ENCODE measurements at regions not wholly inside any gene's neighbourhood (a gene's known extent, or its start where the extent isn't known, plus 50 kb on each side); places are given as distances from the start of the nearest gene placed in this dataset.

DNA sequence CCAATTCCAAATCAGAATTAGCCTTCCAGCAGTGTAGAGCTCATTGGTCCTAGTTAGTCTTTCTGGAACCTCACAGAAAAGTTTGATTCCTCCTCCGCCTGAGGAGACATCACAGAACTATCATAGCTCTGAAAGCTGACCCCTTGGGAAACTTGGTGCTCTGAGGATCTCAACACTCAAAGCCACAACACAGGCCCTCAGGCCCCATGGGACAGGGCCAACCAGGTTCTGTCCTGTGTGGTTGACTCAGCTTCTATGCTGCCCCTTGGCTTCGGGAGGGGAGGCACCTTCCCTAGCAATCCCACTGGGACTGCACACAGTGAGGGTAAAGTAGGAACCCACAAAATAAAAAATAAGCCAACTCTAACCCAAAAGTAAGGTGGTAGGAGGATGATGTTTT lies 237.5 kb upstream of the ECI2 start:
- TF ChIP-seq, protein P1, sequence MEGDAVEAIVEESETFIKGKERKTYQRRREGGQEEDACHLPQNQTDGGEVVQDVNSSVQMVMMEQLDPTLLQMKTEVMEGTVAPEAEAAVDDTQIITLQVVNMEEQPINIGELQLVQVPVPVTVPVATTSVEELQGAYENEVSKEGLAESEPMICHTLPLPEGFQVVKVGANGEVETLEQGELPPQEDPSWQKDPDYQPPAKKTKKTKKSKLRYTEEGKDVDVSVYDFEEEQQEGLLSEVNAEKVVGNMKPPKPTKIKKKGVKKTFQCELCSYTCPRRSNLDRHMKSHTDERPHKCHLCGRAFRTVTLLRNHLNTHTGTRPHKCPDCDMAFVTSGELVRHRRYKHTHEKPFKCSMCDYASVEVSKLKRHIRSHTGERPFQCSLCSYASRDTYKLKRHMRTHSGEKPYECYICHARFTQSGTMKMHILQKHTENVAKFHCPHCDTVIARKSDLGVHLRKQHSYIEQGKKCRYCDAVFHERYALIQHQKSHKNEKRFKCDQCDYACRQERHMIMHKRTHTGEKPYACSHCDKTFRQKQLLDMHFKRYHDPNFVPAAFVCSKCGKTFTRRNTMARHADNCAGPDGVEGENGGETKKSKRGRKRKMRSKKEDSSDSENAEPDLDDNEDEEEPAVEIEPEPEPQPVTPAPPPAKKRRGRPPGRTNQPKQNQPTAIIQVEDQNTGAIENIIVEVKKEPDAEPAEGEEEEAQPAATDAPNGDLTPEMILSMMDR (conservative IDR thresholded peaks at IDR 0.05; ENCODE audit: low read length) = no peak
- no peak for TF ChIP-seq EZH2phosphoT487 (IDR thresholded peaks at IDR 0.05; ENCODE audit: borderline replicate concordance, low read depth, low read length)
